Endothelial cell of umbilical vein (primary cell): ENCODE measurements at regions not wholly inside any gene's neighbourhood (a gene's known extent, or its start where the extent isn't known, plus 50 kb on each side); places are given as distances from the start of the nearest gene placed in this dataset.

Source experiments
- BruUV-seq: library from RNA; stranded (reverse); fragments of 400-500 nt; replicated peaks from 2 replicates; lab custom pipeline; 2021; lab: Mats Ljungman, UMichigan
- CTCF ChIA-PET: fragments of 300-600, 350-600 bp; sonication (Branson Sonifier 250); formaldehyde crosslinking; loops from one replicate; lab custom pipeline; 2021; ENCODE audit warnings: antibody characterized with exemption, inconsistent platforms; lab: Charles Lee
- POLR2A ChIA-PET: fragments of 300-600, 350-600 bp; sonication (Branson Sonifier 250); formaldehyde crosslinking; loops from one replicate; lab custom pipeline; 2021; ENCODE audit warnings: antibody characterized with exemption, inconsistent platforms; lab: Charles Lee
- DNase-seq: peaks from one replicate; pipeline ENCODE4 v3.0.0-alpha.2; 2011; ENCODE audit warnings: low read depth, low spot score
- FAIRE-seq: peaks from 2 replicates; lab custom pipeline; 2011; peaks lifted over from hg19 to GRCh38; lab: Jason Lieb, UNC
- H2AFZ ChIP-seq: 2 replicates; pipeline ENCODE4 v1.6.0; 2012; ENCODE audit warnings: low read depth, low read length, control low read depth, inconsistent platforms
- H3K27ac ChIP-seq: 2 replicates; pipeline ENCODE4 v1.5.1; 2011; ENCODE audit warnings: low read depth, mild to moderate bottlenecking, control low read depth, low read length, moderate library complexity; ENCODE audit not compliant: insufficient read depth
- H3K27me3 ChIP-seq, 2 experiments: 2 replicates each; pipeline versions ENCODE4 v1.6.0 to v1.6.1; 2011; ENCODE audit warnings: low read length in 2 of 2, mixed read lengths in 1 of 2; ENCODE audit not compliant: control insufficient read depth in 2 of 2, insufficient read depth in 2 of 2
- H3K36me3 ChIP-seq, 2 experiments: 2 replicates in 1 of 2; 3 replicates in 1 of 2; pipeline ENCODE4 v1.5.1; 2011; ENCODE audit warnings: low read length in 2 of 2, mild to moderate bottlenecking in 1 of 2, moderate library complexity in 1 of 2; ENCODE audit not compliant: control insufficient read depth in 2 of 2, insufficient read depth in 2 of 2; ENCODE audit errors: extremely low read depth in 1 of 2
- H3K4me1 ChIP-seq: 3 replicates; pipeline ENCODE4 v1.5.1; 2011; ENCODE audit warnings: mild to moderate bottlenecking, low read length; ENCODE audit not compliant: control insufficient read depth, insufficient read depth; ENCODE audit errors: extremely low read depth
- H3K4me2 ChIP-seq: 2 replicates; pipeline ENCODE4 v1.6.1; 2011; ENCODE audit warnings: low read length, control low read depth, mixed read lengths; ENCODE audit not compliant: insufficient read depth
- H3K4me3 ChIP-seq, 3 experiments: fragments of 200-600 bp in 1 of 3; sonication (generic), shearing (Covaris generic) in 1 of 3; replicated peaks in 1 of 3; 2 replicates each; pipeline ENCODE4 v1.5.1; 2011 to 2016; ENCODE audit warnings: control low read depth in 3 of 3, low read length in 3 of 3, mild to moderate bottlenecking in 2 of 3, inconsistent platforms in 1 of 3, low read depth in 1 of 3, moderate library complexity in 1 of 3; ENCODE audit not compliant: insufficient read depth in 1 of 3
- H3K79me2 ChIP-seq: 2 replicates; pipeline ENCODE4 v1.6.0; 2012; ENCODE audit warnings: low read length, inconsistent platforms; ENCODE audit not compliant: control insufficient read depth, insufficient read depth
- H3K9ac ChIP-seq: replicated peaks from 2 replicates; pipeline ENCODE3; 2011; ENCODE audit warnings: low read length, control low read depth; ENCODE audit not compliant: insufficient read depth; ENCODE audit errors: extremely low read depth
- H3K9me1 ChIP-seq: replicated peaks from 3 replicates; pipeline ENCODE4 v1.6.0; 2011; ENCODE audit warnings: mild to moderate bottlenecking, low read length; ENCODE audit not compliant: control insufficient read depth, insufficient read depth; ENCODE audit errors: extremely low read depth
- H3K9me3 ChIP-seq: replicated peaks from 2 replicates; pipeline ENCODE4 v1.5.1; 2012; ENCODE audit warnings: low read length, inconsistent platforms; ENCODE audit not compliant: control insufficient read depth, insufficient read depth
- H4K20me1 ChIP-seq: replicated peaks from 2 replicates; pipeline ENCODE3; 2011; ENCODE audit warnings: mild to moderate bottlenecking, low read length; ENCODE audit not compliant: control insufficient read depth, insufficient read depth; ENCODE audit errors: extremely low read depth
- CTCF ChIP-seq, 2 donors: IDR thresholded peaks; 1 replicate in 1 of 2; 2 replicates in 1 of 2; pipeline ENCODE4 v1.5.1; 2011; ENCODE audit warnings: low read length in 2 of 2, mild to moderate bottlenecking in 2 of 2, moderate library complexity in 2 of 2, control low read depth in 1 of 2, inconsistent platforms in 1 of 2, low read depth in 1 of 2; ENCODE audit not compliant: insufficient read depth in 1 of 2; ENCODE audit errors: extremely low read depth in 1 of 2
- EZH2 ChIP-seq: IDR thresholded peaks from 2 replicates; pipeline ENCODE4 v1.6.1; 2012; ENCODE audit warnings: borderline replicate concordance, low read depth, mild to moderate bottlenecking, moderate library complexity, low read length, inconsistent platforms; ENCODE audit not compliant: severe bottlenecking
- FOS ChIP-seq: IDR thresholded peaks from 2 replicates; pipeline ENCODE4 v1.6.1; 2011; ENCODE audit warnings: mild to moderate bottlenecking, low read length, moderate library complexity, borderline replicate concordance; ENCODE audit not compliant: insufficient read depth
- GATA2 ChIP-seq: IDR thresholded peaks from 2 replicates; pipeline ENCODE4 v1.7.0; 2011; ENCODE audit warnings: low read depth, mild to moderate bottlenecking, moderate library complexity, mixed read lengths, low read length; ENCODE audit not compliant: insufficient read length, insufficient read depth
- JUN ChIP-seq: IDR thresholded peaks from 2 replicates; pipeline ENCODE4 v1.6.1; 2011; ENCODE audit warnings: borderline replicate concordance, low read depth; ENCODE audit not compliant: insufficient read length, insufficient read depth
- MAX ChIP-seq: IDR thresholded peaks from 2 replicates; pipeline ENCODE4 v1.6.1; 2011; ENCODE audit not compliant: insufficient read depth, insufficient read length
- MYC ChIP-seq: IDR thresholded peaks from one replicate; pipeline ENCODE4 v1.6.1; 2011; ENCODE audit warnings: mild to moderate bottlenecking, low read depth, low read length
- POLR2A ChIP-seq: IDR thresholded peaks from 2 replicates; pipeline ENCODE4 v1.6.1; 2012; ENCODE audit warnings: low read depth, mild to moderate bottlenecking, control low read depth, low read length
- POLR2AphosphoS5 ChIP-seq: IDR thresholded peaks from 2 replicates; pipeline ENCODE4 v1.6.1; 2012; ENCODE audit warnings: low read depth, mild to moderate bottlenecking, control low read depth, low read length, moderate library complexity; ENCODE audit not compliant: insufficient read depth
- dilution Hi-C: fragments of 300-500 bp; cut with MboI; formaldehyde crosslinking; loops from one replicate; pipeline ENCODE4 v1.15.0; 2019; ENCODE audit warnings: low sequenced_read_pairs; ENCODE audit not compliant: extremely low pct_ligation_motif_present
- intact Hi-C: fragments of 100-400 bp; cut with micrococcal nuclease; formaldehyde crosslinking; loops from one replicate; pipeline ENCODE4 v1.10.0; 2022

GRCh38 chr1:228927421-228927820 lies 192.1 kb downstream of the RHOU start:
- FAIRE-seq (no peak), DNase-seq (no peak)
- Histone ChIP-seq H3K27me3 (no peaks in the 10 kb centered on the region), H3K4me2 (no peak overlapping the region), H2AFZ (no peak overlapping the region), H3K27ac (no peak overlapping the region), H3K9ac (no peak overlapping the region), H4K20me1 (no peaks in the 10 kb centered on the region), H3K9me1 (no peaks in the 10 kb centered on the region), H3K79me2 (no peaks in the 10 kb centered on the region), H3K9me3 (no peaks in the 10 kb centered on the region), H3K4me3 (no peak overlapping the region), H3K36me3 (no peaks in the 10 kb centered on the region), H3K4me1 (no peaks in the 10 kb centered on the region)
- ChIA-PET CTCF (no interaction called here), POLR2A (no interaction called here)
- BruUV-seq = no TSS peak
- intact Hi-C loops = no loop called here
- dilution Hi-C loops = no loop called here
- TF ChIP-seq MYC = no peak
- no peak for TF ChIP-seq MAX
- no peak for TF ChIP-seq GATA2
- no peak for TF ChIP-seq CTCF (IDR thresholded peaks at IDR 0.05; ENCODE audit: extremely low read depth in 1 of 2, insufficient read depth in 1 of 2, low read depth in 1 of 2, low read length in 2 of 2)
- TF ChIP-seq JUN = no peak
- TF ChIP-seq POLR2AphosphoS5 = no peak
- TF ChIP-seq FOS = no peak
- no peak for TF ChIP-seq POLR2A
- no peak for TF ChIP-seq EZH2
